Islet of Langerhans (tissue), 1 donor: ENCODE measurements at regions not wholly inside any gene's neighbourhood (a gene's known extent, or its start where the extent isn't known, plus 50 kb on each side); places are given as distances from the start of the nearest gene placed in this dataset.
"Not testable (repeated sequence)": the region's sequence is repeated elsewhere in the genome, so short reads cannot be mapped to it uniquely, and the experiment has no call there.

Experiments used
- FAIRE-seq: peaks from one replicate; lab custom pipeline; 2011; peaks lifted over from hg19 to GRCh38; lab: Jason Lieb, UNC

DNA sequence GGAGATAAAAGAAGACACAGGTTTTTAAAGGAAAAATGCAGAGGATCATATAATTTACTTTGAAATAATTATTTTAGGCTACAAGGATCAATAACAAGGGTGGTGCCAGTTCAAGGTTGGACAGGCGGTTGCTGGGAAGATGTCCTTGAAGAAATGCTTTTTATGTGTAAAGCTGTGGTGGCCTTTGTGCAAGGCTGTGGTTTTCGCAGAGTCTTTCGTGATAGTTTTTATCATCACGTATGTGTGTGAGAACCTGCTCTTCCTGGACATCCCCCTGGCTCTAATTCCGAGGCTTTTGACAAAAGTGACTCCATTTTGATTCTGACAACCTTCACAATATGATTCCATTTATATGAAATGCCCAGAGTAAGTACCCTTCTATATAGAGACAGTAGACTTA is 85.8 kb upstream of the COG2 start:
- no peak for FAIRE-seq

- FAIRE-seq = no peak
Observed at GRCh38 chr1:230555814-230556213, 86.5 kb upstream of the COG2 start.

DNA sequence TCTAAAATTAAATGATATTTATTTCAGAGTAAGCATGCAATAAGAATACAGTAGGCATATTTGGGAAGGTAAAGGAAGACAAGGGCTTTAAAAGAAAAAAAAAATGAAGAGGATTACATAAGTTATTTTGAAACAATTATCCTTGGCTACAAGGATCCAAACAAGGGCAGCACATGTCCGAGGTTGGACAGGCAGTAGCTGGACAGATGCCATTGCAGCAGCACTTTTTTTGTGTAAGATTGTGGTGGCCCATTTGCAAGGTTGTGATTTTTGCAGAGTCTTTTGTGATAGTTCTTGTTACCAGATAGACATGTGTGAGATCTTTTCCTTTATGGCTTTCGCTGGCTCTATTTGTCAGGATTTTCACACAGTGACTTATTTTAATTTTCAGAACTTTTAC is 89.4 kb upstream of the COG2 start:
- FAIRE-seq = no peak

DNA sequence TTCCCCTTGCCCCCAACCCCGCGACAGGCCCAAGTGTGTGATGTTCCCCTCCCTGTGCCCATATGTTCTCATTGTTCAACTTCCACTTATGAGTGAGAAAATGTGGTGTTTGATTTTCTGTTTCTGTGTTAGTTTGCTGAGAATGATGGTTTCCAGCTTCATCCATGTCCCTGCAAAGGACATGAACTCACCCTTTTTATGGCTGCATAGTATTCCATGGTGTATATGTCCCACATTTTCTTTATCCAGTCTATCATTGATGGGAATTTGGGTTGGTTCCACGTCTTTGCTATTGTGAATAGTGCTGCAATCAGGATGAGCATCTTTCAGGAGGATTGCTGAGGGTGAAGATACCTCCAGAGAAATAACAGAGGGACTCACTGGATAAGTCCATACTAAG is 91.3 kb upstream of the COG2 start:
- FAIRE-seq = not testable (repeated sequence)

GRCh38 chr1:230550428-230550827 is 91.9 kb upstream of the COG2 start:
- FAIRE-seq = no peak

GRCh38 chr1:230549625-230550024 is 92.7 kb upstream of the COG2 start:
- FAIRE-seq = no peak

DNA sequence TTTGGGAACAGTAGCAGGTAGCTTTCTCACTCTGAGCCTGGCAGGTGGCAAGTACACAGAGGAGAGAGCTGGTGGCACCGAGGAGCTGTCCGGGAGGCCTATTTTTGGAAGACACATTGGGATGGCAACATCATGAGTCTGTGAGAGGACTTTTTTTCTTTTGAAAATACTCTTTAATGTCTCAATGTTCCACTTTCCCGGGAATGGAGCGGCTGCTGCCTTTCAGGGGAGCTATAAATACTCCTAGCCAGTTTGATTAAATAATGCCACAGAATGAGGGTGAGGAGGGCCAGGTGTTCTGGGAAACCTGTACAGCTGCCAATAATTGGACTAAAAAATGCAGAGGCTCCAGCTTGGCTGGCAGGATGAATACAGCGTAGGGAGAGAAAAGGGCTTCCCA is 93.3 kb upstream of the COG2 start:
- no peak for FAIRE-seq

DNA sequence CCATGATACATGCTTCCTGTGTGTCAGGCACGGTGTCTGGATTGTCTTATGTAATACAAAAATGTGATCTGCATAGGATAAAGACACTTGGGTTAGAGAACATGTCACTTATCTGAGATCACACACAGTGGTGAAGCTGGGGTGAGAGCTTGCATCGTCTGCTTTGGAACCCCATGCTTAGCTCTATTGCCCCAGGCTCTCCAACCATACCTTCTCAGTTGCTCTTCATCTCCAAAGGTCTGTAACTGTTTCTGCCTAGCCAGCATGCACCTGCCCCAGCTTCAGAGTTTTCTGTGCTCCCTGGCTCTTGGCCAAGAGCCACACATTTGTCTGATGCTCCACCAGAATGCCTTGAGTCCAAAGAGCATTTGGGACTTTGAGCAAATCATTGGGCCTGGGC is 93.9 kb upstream of the COG2 start:
- no peak for FAIRE-seq

DNA sequence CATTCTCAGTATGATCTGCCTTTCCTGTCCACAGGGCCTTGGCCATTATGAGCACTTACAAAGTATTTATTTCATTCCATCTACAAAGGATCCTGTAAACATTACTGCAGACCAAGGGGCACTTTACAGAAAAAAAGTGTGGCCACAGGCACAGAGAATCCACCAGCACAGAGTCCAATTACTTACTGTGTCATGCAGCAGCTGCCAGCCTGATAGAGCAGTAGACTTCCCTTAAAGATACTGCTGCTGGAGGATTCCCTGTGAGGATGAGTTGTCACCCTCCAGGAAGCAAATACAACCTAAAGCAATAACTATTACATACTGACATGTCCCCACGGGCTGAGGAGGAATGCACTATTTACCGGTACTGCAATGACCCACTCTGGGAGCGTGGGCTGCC is 97.1 kb upstream of the COG2 start:
- FAIRE-seq = no peak

GRCh38 chr1:230544758-230545157 is 97.5 kb upstream of the COG2 start:
- FAIRE-seq = no peak

DNA sequence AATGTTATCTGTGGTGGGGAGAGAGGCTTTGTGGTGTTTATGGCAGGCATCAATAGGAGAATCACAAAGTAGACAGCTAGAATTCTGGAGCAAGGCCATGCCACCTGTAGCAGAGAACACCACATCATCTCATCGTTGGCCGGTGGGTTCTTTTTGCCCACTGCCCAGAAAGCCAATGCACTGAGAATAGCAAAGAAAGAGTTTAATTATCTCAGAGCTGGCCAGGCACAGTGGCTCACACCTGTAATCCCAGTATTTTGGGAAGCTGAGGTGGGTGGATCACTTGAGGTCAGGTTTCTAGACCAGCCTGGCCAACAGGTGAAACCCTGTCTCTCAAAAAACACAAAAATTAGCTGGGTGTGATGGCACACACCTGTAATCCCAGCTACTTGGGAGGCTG is 99.2 kb upstream of the COG2 start:
- no peak for FAIRE-seq

DNA sequence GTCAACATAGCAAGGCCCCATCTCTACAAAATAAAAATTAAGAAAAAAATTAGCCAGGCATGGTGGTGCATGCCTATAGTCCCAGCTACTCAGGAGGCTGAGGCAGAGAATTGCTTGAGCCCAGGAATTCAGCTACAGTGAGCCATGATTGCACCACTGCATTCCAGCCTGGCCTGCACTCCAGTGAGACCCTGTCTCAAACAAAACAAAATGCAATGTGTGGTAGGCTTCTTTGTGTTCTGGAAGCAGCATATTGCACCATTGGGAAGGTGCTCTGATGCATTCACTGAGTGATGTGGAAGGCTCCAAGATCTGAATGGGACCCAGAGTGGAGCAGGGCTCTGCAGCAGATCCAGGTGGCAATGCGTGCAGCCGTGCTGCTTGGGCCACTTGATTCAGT is 99.6 kb upstream of the COG2 start:
- FAIRE-seq = no peak

DNA sequence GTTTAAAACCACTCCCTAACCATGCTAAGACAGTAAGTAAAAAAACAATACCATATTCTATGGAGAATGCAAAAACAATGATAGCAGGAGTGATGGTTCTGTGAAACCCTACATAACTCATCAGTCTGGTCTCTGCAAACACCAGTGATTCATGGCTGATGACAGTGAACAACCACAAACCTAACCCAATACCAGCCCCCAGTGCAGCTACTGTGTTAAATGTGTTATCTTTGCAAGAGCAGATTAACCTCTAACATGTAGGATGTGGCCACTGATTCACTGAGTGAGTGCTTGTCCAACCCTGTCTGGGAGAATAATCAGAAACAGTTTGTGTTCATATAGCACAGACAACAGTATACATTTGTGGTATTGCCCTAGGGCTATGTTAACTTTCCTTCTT is 100.2 kb upstream of the COG2 start:
- no peak for FAIRE-seq

- FAIRE-seq = no peak
Observed at GRCh38 chr1:230541306-230541705, 101.0 kb upstream of the COG2 start.

GRCh38 chr1:230540421-230541155 is 101.7 kb upstream of the COG2 start:
- no peak for FAIRE-seq

DNA sequence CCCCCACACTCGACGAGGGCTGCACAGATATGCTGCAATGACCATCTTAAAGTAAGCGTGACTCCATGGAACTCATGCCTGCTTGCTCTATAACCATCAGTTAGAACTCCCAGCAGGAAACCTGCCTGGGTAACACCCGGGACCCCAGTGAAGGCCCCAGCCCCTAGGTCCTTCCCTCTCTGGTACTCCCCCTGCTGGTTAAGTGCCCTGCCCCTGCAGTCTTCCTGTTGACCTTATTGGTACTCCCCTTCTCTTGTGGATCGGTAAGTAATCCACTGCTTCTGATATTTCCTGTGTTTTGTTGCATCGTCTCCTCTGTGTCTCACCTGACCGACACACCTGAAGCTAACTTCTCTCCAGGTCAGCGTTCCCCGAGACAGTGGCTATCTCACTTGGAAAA is 104.8 kb upstream of the COG2 start:
- no peak for FAIRE-seq

- no peak for FAIRE-seq
Observed at GRCh38 chr1:230536641-230537155, 105.6 kb upstream of the COG2 start.

GRCh38 chr1:230534224-230534623 is 108.1 kb upstream of the COG2 start:
- no peak for FAIRE-seq

- FAIRE-seq = no peak
Observed at GRCh38 chr1:230531103-230531502, 105.0 kb upstream of the PGBD5 start.

GRCh38 chr1:230519246-230519645 is 93.1 kb upstream of the PGBD5 start:
- FAIRE-seq = no peak

DNA sequence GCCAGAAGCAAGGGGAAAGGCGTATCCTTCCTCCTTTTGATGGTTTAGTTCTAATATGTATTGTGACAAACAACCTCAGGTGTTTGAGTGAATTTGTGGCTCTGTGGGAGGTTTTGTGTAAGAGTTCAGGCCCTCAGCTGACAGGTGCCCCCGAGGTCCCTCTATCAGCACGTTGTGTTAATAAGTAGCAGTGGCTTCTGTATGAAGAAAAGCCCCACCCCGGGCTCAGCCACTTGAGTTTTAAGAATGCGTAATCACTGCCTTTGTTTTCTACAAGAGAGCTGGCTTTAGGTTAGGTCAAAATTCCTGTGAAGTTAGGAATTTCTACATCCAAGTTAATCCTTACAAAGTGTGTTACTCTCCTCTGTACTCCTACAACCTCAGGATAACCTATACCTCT is 92.4 kb upstream of the PGBD5 start:
- FAIRE-seq = no peak

DNA sequence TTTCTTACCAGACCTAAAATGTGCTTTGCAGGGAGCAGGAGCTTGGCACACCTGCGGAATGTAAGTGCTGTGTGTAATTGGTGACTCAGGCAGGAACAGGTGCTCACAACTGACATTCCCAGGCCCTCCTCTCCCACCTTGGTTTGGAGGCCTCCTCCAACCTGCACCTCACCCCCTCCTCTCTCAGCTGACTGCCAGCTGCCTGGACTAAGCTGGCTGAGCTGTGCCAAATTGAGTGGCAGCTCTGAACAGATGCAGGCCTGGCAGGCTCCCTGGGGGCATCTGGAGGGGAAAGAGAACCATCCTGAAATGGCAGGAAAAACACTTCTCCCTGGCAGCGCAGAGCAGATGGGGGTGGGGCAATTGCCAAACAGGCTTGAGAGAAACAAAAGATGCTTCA is 91.7 kb upstream of the PGBD5 start:
- FAIRE-seq = no peak

DNA sequence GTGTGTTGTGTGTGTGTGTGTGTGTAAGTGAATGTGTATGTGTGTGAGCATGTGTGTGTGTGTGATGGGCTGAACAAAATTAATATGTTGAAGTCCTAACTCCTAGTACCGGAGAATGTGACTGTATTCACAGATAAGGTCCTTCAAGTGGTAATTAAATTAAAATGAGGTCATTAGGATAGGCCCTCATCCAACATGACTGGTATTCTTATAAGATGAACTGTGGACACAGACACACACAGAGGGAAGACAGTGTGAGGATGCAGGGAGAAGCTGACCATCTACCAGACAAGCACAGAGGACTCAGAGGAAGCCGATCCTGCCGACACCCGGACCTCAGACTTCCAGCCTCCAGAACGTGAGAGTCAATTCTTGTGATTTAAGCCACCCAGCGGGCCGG is 91.2 kb upstream of the PGBD5 start:
- no peak for FAIRE-seq

- FAIRE-seq = no peak
Observed at GRCh38 chr1:230516889-230517288, 90.8 kb upstream of the PGBD5 start.
